ENCODE measurements at regions not wholly inside any gene's neighbourhood (a gene's known extent, or its start where the extent isn't known, plus 50 kb on each side); places are given as distances from the start of the nearest gene placed in this dataset.

DNA sequence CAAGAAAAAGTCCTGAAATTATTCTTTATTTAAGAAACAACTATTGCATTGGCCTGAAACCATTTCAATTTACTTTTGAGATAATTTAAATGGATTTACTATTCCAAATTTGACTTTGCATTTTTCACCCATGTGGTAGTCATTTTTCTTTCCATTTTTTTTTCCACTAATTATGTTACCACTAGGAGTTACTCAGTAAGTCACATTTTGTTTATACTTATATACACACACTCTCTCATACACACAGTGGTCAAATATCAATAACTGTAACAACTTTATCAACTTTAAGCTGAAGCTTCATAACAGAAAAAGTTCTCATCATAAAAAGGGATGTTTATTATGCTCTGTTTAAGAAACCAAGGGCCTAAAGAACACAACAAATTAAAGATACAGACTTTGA, 222.8 kb downstream of the SIPA1L2 start:
- DNase-seq: no peak

- DNase-seq: no peak
Measured at GRCh38 chr1:232405781-232406180, 224.2 kb downstream of the SIPA1L2 start.

DNA sequence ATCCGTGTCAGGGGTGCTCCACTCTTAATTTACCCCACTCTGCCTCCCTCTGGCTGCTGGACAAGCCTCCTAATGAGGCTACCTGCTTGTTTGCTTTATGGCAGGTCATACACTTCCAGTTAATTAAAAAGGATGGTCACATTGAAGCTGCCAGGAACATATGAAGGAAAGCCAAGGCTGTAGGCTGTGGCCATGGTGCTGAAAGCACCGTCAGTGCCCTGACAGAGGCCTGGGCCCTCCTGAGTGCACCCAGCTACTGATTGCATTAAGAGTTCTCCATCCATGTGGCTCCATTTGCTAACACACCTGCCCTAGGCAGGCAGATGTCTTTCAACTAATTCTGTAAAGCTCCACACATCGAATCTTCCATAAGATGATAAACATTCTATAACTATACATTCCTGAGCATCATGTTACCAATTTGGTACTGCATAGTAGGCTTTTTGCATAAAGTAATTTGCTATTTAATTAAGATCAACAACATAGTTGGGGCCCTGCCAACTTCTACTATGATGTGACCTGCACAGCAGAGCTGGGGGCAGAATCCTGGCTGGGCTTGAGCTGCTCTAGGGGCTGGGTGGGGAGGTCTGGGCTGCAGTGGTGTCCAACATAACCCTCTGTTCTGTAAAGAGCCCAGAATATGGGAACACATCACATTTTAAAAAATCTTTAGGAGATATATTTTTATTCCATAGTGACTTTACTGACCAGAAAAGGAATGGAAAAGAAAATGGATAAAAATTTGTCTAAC, 224.8 kb downstream of the SIPA1L2 start:
- no peak for DNase-seq

DNA sequence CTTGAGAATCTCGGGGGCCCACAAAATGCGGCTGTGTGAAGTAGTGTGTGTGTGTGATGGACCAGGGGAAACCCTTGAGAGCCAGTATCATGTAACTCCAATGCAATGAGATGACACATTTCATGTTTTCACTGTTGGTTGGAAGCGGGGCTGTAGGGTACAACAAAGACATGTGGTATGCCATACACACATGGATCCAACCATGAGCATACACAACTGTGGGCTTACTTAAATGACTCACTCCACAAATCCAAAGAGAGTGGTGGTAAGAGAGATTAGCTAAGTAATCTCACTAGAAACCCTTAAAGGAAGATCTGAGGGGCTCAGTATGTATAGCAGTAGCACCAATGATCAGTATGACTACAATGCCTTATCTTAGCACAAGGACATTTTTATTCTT, 225.7 kb downstream of the SIPA1L2 start:
- no peak for DNase-seq

DNA sequence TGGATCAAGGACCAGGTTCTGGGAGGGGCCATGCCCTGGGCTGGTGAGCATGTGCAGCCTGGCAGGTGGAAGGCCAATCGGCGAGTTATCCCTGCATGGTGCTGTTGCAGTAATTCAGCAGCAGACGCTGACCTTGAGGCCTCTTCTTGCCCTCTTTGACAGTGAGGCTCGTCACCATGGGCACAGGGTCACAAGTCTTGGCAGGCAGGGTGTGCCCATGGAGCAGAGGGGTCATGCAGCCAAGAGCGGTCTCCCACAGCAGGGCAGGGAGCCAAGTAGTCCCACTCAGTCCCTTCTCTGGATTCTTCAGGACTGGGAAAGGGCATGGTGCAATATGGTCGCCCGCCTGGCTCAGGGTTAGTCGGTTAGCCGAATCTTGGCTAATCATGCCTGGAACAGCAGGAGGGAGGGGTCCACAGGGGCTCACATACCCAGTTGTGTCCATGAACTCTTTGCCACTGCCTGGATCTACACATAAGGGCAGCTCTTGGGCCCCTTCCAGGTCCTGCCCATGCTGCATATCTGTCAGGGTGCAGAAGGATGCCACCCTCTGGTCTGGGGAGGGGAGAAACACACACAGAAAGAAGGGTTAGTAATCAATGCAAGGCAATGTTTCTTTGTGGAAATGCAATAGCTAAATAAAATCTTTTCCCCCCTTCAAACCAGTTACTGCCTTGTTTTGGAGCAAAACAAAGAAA, 226.8 kb downstream of the SIPA1L2 start:
- no peak for DNase-seq

GRCh38 chr1:232398823-232399222, 231.1 kb downstream of the SIPA1L2 start:
- DNase-seq: no peak

DNA sequence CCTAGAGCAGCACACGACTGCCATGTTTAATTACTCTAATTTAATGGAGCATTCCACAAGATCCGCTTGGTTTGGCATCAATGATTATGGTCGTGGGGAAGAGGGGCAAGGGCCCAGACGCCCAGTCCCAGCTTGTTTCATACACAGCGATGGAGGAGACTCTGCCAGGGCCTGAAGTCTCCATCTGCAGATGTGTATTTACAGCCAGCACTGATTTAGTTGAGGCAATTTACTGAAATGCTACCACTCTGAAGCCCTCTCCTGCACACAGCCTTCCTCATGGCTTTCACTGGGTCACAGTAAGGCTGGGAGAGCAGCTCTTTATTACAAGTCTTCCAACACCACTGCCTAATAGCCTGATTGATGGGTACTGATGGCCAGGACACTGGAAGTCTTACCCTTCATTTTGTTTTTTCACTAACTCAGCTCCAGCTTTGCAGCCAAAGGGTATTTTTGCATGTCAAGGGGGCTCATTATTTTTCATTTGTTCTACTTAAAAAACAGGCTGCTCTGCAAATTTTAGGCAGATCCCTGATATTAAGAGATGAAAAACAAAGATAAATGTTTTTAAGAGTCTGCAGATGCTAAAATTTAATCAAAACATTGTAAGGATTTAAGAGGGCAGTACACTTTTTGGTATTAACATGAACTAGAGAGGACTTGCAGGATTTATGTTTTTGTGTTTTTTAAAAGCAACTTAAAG, 236.3 kb downstream of the SIPA1L2 start:
- DNase-seq: no peak

- DNase-seq: no peak
Measured at GRCh38 chr1:232393010-232393409, 236.9 kb downstream of the SIPA1L2 start.

DNA sequence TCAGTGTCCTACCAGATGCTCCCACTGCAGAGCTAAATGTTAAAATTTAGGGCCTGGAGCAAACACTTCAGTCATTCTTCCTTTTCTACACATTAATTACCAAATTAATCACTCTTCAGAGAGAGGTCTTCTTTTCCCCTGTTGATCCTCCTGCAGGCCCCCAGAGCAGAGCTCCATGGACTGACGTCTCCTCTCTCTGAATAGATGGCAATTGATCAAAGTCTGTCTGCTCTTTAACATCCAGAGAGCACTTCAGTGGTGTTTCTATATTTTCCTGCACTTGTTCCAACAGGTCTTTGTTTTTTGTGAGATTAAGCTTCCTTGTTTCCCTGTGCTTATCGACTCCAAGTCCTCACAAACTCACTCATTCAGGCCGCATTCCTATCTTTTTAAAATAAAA, 239.3 kb downstream of the SIPA1L2 start:
- no peak for DNase-seq

DNA sequence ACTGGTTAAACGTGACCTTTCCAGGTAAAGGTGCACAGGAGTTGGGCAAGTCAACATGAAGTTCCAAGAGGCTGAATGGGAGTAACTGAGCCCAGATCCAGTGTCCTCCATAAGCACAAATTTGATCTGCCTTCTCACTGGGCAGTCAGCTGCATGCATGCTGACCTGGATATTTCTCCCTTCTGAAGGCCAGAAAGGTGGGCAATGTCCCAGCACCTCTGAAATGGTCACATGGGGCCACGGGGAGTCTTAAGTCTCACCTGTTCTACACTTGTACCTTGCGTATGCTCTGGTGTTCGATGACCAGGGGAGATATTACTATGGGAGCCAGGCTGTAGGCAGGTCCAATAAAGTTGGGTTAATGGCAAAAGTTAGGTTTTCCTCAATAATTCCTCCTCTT, 240.2 kb downstream of the SIPA1L2 start:
- no peak for DNase-seq

- DNase-seq: no peak
Measured at GRCh38 chr1:232388363-232388762, 241.6 kb downstream of the SIPA1L2 start.

- DNase-seq: no peak
Measured at GRCh38 chr1:232386721-232387510, 243.0 kb downstream of the SIPA1L2 start.

DNA sequence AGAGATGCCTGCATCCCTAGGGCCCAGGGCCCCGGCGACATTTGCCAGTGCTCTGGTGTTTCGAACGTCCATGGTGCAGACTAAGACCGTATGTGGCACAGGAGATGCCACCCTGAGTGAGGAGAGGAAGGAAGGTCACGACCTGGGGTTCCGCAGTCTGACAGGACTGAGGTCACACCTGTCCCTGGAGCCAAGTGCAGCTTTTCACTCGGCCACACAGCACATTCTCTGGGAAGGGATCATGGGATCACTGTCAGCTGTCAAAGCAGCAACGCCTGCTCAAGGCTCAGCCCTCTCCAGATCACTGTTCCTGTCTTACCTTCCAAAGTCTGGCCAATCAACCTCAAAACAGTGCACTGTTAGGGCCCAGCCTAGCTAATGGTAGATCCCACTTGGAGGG, 243.6 kb downstream of the SIPA1L2 start:
- no peak for DNase-seq

DNA sequence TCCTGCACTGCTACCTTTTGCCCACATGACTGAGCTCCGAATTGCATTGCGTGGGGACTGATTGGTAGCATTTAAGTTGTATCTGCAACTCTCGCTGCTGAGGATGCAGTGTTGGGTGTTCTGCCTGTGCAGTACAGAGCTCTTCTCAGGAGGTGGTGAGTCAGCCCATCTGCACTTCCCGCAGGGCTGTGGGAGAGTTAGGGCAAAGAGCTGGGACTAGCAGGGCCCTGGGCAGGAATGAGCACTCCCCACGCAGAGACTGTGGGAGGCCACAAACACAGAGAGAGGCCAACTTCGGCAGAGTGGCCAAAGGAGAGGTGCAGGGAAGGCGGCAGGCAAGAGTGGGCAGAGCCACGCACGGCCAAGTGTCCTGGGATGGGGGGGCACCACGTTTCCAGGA, 244.7 kb downstream of the SIPA1L2 start:
- DNase-seq: no peak

DNA sequence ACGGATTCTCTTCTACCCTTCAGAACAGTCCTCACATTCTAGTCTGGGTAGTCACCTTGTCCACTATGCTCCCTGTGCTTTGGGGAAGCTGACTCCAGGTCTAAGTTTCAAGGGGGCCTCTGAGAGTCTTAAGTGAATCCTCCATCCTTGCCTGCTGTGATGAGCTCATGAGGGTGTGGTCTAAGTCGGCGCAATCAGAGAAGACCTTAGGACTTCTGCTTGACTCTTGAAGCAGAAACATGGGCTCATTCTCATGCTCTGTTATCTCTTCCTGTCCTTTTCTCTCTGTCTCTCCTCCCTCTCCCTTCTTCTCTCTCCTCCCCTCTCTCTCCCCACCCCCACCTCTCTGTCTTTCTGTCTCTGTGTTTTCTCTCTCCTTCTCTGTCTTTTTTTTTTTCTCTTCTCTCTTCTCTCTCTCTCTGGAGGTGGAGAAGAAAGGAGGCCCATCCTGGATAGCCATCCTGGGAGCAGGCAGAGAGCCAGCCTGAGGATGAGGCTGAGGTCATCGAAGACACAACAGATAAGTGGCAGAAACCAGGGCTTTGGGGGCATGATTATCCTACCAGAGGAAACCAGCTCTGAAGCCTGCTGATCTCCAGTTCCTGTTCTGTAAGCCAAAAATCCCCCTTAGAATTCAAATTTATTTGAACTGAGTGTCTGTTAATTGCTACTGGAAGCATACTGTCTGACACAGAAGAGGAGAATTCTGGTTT, 245.6 kb downstream of the SIPA1L2 start:
- no peak for DNase-seq

GRCh38 chr1:232383455-232384123, 246.3 kb downstream of the SIPA1L2 start:
- no peak for DNase-seq

GRCh38 chr1:232382671-232383070, 247.3 kb downstream of the SIPA1L2 start:
- DNase-seq: no peak

GRCh38 chr1:232381394-232382100, 248.4 kb downstream of the SIPA1L2 start:
- DNase-seq: no peak

- DNase-seq: no peak
Measured at GRCh38 chr1:232380596-232380995, 249.3 kb downstream of the SIPA1L2 start.

DNA sequence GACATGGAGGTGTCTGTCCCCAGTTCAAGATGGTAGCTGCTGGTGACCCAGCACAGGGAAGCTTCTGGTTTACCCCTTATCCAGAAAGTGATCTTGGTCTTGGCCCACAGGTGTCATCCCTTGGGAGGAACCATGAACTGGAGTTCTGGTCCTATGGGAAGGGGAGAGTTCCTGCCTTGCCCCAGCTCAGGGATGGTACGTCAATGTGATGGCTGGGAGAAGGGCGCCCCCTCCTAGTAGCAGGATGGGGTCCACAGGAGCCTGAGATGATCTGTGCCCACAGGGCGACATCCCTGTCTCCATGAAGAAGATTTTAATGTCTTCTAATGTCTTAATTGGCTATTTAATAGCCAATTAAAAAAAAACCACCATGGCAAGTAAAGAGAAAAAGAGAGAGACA, 249.8 kb downstream of the SIPA1L2 start:
- no peak for DNase-seq

GRCh38 chr1:232379063-232379434, 250.9 kb downstream of the SIPA1L2 start:
- no peak for DNase-seq
